ENCODE measurements at regions not wholly inside any gene's neighbourhood (a gene's known extent, or its start where the extent isn't known, plus 50 kb on each side); places are given as distances from the start of the nearest gene placed in this dataset.

GRCh38 chrX:39133971-39134370 is 332.7 kb downstream of the MID1IP1 start:
- DNase-seq = peak; percentile 66
- H4K20me1 ChIP-seq (ENCODE audit: control insufficient read depth, insufficient read depth, insufficient read length) = no peaks in the 10 kb centered on the region
- H2BK12ac ChIP-seq (ENCODE audit: insufficient read length, low read depth, low read length) = no peak overlapping the region
- H4K91ac ChIP-seq (ENCODE audit: insufficient read length, low read depth, low read length) = no peak overlapping the region
- H2AK5ac ChIP-seq (ENCODE audit: insufficient read length, low read length) = no peak overlapping the region
- H4K8ac ChIP-seq (replicated peaks; ENCODE audit: insufficient read length, low read depth, low read length) = no peak overlapping the region
- H3K14ac ChIP-seq (ENCODE audit: insufficient read depth, low read length) = no peak overlapping the region
- H3K4ac ChIP-seq (ENCODE audit: low read depth, low read length) = no peak overlapping the region
- H3K79me1 ChIP-seq (ENCODE audit: insufficient read depth, low read depth, low read length, poor library complexity, severe bottlenecking) = no peaks in the 10 kb centered on the region
- peaks cover 0 to 8% (median 0%) of the 10 kb centered on the region in 3 experiments; a peak in 2 of 7 replicates for H3K36me3 Mint-ChIP-seq (ENCODE audit: insufficient read depth in 1 of 3, low read depth in 3 of 3)
- no peak overlapping the region for H3K23ac ChIP-seq (ENCODE audit: insufficient read length, low read depth, low read length)
- peak; percentile 59 for TF ChIP-seq CTCF (conservative IDR thresholded peaks at IDR 0.05)
- peaks cover 61 to 67% of the 10 kb centered on the region in 2 experiments for H3K9me3 Mint-ChIP-seq
- H2BK120ac ChIP-seq (ENCODE audit: low read depth, low read length, poor library complexity, severe bottlenecking) = no peak overlapping the region
- H3K27ac ChIP-seq (ENCODE audit: insufficient read length, low read depth, low read length) = no peak overlapping the region
- H3K9me3 ChIP-seq (ENCODE audit: control insufficient read depth, low read depth, low read length) = no peaks in the 10 kb centered on the region
- H3K4me3 Mint-ChIP-seq = no peak overlapping the region
- H3K56ac ChIP-seq (ENCODE audit: insufficient read length, low read depth, low read length) = no peak overlapping the region
- no peak overlapping the region for H2BK5ac ChIP-seq (ENCODE audit: insufficient read length, low read length)
- no peak overlapping the region for H3K9ac ChIP-seq (ENCODE audit: extremely low read depth, insufficient read length, low read length)
- H2BK15ac ChIP-seq (ENCODE audit: low read depth, low read length) = no peak overlapping the region
- H3K79me2 ChIP-seq (ENCODE audit: insufficient read depth, low read length) = no peaks in the 10 kb centered on the region
- no peak overlapping the region for H2BK20ac ChIP-seq (ENCODE audit: low read depth, low read length, poor library complexity, severe bottlenecking)
- H3K4me2 ChIP-seq (ENCODE audit: insufficient read depth, insufficient read length, low read length) = no peak overlapping the region
- no peak overlapping the region for H4K5ac ChIP-seq (ENCODE audit: insufficient read length, low read depth, low read length)
- H3T11ph ChIP-seq (ENCODE audit: low read length) = no peak overlapping the region
- no peak overlapping the region for H3K18ac ChIP-seq (ENCODE audit: insufficient read length, low read depth, low read length)
- H2AFZ ChIP-seq (ENCODE audit: low read length) = no peak overlapping the region
- no CpG with 5 or more reads among the region's 2 CpGs for WGBS (ENCODE audit: extremely low coverage, insufficient read length, low lambda C conversion rate)
- no peaks in the 10 kb centered on the region for H3K23me2 ChIP-seq (ENCODE audit: insufficient read length, low read depth, low read length, poor library complexity, severe bottlenecking)
- H3K27me3 ChIP-seq (ENCODE audit: insufficient read depth, low read length) = no peaks in the 10 kb centered on the region
- H3K4me1 ChIP-seq (ENCODE audit: insufficient read depth, low read length) = no peaks in the 10 kb centered on the region; the same call in 1 of the 2 replicates
- H3K27me3 Mint-ChIP-seq (ENCODE audit: low read depth) = no peaks in the 10 kb centered on the region
- H3K27ac Mint-ChIP-seq = no peak overlapping the region
- H3K4me1 Mint-ChIP-seq = peaks cover 9 to 12% of the 10 kb centered on the region in 2 experiments; a peak in 3 of 4 replicates

Measured in H9 (cell line).